Neural cell (in vitro differentiated cells): ENCODE measurements at regions not wholly inside any gene's neighbourhood (a gene's known extent, or its start where the extent isn't known, plus 50 kb on each side); places are given as distances from the start of the nearest gene placed in this dataset.

Experiments used
- H2AFZ ChIP-seq: fragments of 200-600, 300-800 bp; sonication (generic), shearing (Covaris generic); 2 replicates; pipeline ENCODE4 v1.6.0; 2014; ENCODE audit warnings: low read depth, mild to moderate bottlenecking, antibody characterized with exemption, low read length, moderate library complexity
- H3F3A ChIP-seq: fragments of 200-600 bp; shearing (Covaris generic); 2 replicates; pipeline ENCODE4 v1.6.1; 2016; ENCODE audit warnings: mild to moderate bottlenecking, moderate library complexity, mixed read lengths, antibody characterized with exemption, low read length; ENCODE audit not compliant: insufficient read depth, poor library complexity, severe bottlenecking
- H3K27ac ChIP-seq: fragments of 200-600, 300-800 bp; sonication (generic), shearing (Covaris generic); 2 replicates; pipeline ENCODE4 v1.5.1; 2014; ENCODE audit warnings: mild to moderate bottlenecking, low read length, moderate library complexity
- H3K27me3 ChIP-seq: fragments of 300-800, 200-600 bp; sonication (generic), shearing (Covaris generic); 2 replicates; pipeline ENCODE4 v1.6.0; 2014; ENCODE audit warnings: mild to moderate bottlenecking, low read depth, low read length, moderate library complexity; ENCODE audit not compliant: insufficient read depth
- H3K36me3 ChIP-seq: fragments of 300-800, 200-600 bp; sonication (generic), shearing (Covaris generic); 2 replicates; pipeline ENCODE4 v1.5.1; 2014; ENCODE audit warnings: mild to moderate bottlenecking, antibody characterized with exemption, low read length, moderate library complexity; ENCODE audit not compliant: insufficient read depth
- H3K4me2 ChIP-seq: fragments of 300-800, 200-600 bp; sonication (generic), shearing (Covaris generic); 2 replicates; pipeline ENCODE4 v1.6.0; 2014; ENCODE audit warnings: mild to moderate bottlenecking, low read length
- H3K4me3 ChIP-seq: fragments of 300-800, 200-600 bp; sonication (generic), shearing (Covaris generic); 2 replicates; pipeline ENCODE4 v1.5.1; 2014; ENCODE audit warnings: mild to moderate bottlenecking, low read length, moderate library complexity
- H3K79me2 ChIP-seq: fragments of 200-600 bp; shearing (Covaris generic); replicated peaks from 2 replicates; pipeline ENCODE4 v1.6.0; 2014; ENCODE audit warnings: mild to moderate bottlenecking, low read length, moderate library complexity; ENCODE audit not compliant: insufficient read depth
- H3K9ac ChIP-seq: fragments of 300-800, 200-600 bp; sonication (generic), shearing (Covaris generic); 2 replicates; pipeline ENCODE4 v1.6.1; 2016; ENCODE audit warnings: mild to moderate bottlenecking, low read length, mixed read lengths
- H3K9me2 ChIP-seq: fragments of 200-600 bp; shearing (Covaris generic); 2 replicates; pipeline ENCODE4 v1.6.1; 2016; ENCODE audit warnings: mild to moderate bottlenecking, low read length, mixed read lengths; ENCODE audit not compliant: insufficient read depth
- H3K9me3 ChIP-seq: fragments of 200-600, 300-800 bp; sonication (generic), shearing (Covaris generic); 2 replicates; pipeline ENCODE4 v1.6.1; 2016; ENCODE audit warnings: mild to moderate bottlenecking, mixed run types, low read length, moderate library complexity, mixed read lengths
- H4K20me1 ChIP-seq: fragments of 200-600 bp; shearing (Covaris generic); 2 replicates; pipeline ENCODE4 v1.6.1; 2016; ENCODE audit warnings: mild to moderate bottlenecking, mixed run types; ENCODE audit not compliant: insufficient read depth
- EP300 ChIP-seq: fragments of 450-650 bp; conservative IDR thresholded peaks from 2 replicates; pipeline ENCODE4 v1.6.1; 2014; ENCODE audit warnings: antibody characterized with exemption, mild to moderate bottlenecking, moderate library complexity; ENCODE audit not compliant: poor library complexity, severe bottlenecking
- EZH2 ChIP-seq: fragments of 200-600, 300-800 bp; shearing (Covaris generic), sonication (generic); IDR thresholded peaks from 2 replicates; pipeline ENCODE4 v1.6.1; 2014; ENCODE audit warnings: antibody characterized with exemption, low read length, borderline replicate concordance, mild to moderate bottlenecking; ENCODE audit not compliant: insufficient read depth, poor library complexity, severe bottlenecking
- MXI1 ChIP-seq: fragments of 450-650 bp; conservative IDR thresholded peaks from 2 replicates; pipeline ENCODE4 v1.6.1; 2014; ENCODE audit warnings: antibody characterized with exemption, mild to moderate bottlenecking; ENCODE audit not compliant: poor library complexity, severe bottlenecking
- POLR2AphosphoS5 ChIP-seq: IDR thresholded peaks from 2 replicates; pipeline ENCODE4 v1.6.1; 2012
- RAD21 ChIP-seq: fragments of 450-650 bp; conservative IDR thresholded peaks from 2 replicates; pipeline ENCODE4 v1.6.1; 2014; ENCODE audit warnings: antibody characterized with exemption, mild to moderate bottlenecking, moderate library complexity
- SMC3 ChIP-seq: fragments of 450-650 bp; conservative IDR thresholded peaks from 2 replicates; pipeline ENCODE4 v1.6.1; 2014; ENCODE audit warnings: antibody characterized with exemption, mild to moderate bottlenecking, moderate library complexity; ENCODE audit not compliant: poor library complexity
- TAF1 ChIP-seq: IDR thresholded peaks from 2 replicates; pipeline ENCODE4 v1.6.1; 2012; ENCODE audit warnings: low read depth
- TF ChIP-seq, protein P1 (sequence below): IDR thresholded peaks from 2 replicates; pipeline ENCODE4 v1.6.1; 2012; ENCODE audit warnings: borderline replicate concordance
- TF ChIP-seq, protein P2 (sequence below): fragments of 450-650 bp; IDR thresholded peaks from 2 replicates; pipeline ENCODE4 v1.5.1; 2014; ENCODE audit warnings: antibody characterized with exemption, mild to moderate bottlenecking, moderate library complexity; ENCODE audit not compliant: poor library complexity, severe bottlenecking

DNA sequence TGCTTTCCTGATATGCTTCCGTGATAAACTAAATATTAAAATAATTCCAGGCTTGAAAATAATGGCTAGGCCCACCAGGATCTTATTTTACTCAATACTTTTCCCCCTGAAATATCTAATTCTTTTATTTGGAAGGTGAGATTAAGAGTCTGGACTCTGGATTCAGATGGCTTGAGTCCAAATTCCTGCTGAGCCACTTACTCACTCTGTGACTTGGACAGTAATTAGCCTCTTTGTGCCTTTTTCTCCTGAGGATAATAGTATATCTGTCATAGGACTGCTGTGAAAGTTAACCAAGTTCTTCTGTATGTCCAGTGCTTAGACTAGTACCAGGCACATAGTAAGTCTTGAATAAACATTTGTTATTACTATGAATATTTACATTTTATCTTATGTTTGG lies 127.3 kb upstream of the ERBB4 start:
- Histone ChIP-seq H4K20me1 (no peaks in the 10 kb centered on the region), H3K79me2 (no peaks in the 10 kb centered on the region), H3K27ac (no peak overlapping the region), H3K36me3 (no peaks in the 10 kb centered on the region), H3K9me3 (no peaks in the 10 kb centered on the region), H2AFZ (no peak overlapping the region), H3K9me2 (no peaks in the 10 kb centered on the region), H3F3A (no peaks in the 10 kb centered on the region), H3K4me2 (no peak overlapping the region), H3K9ac (no peak overlapping the region), H3K27me3 (no peaks in the 10 kb centered on the region), H3K4me3 (no peak overlapping the region)
- TF ChIP-seq TAF1 (no peak), POLR2AphosphoS5 (no peak), MXI1 (no peak), SMC3 (no peak), EZH2 (no peak), RAD21 (no peak), EP300 (no peak)
- TF ChIP-seq, protein P1, sequence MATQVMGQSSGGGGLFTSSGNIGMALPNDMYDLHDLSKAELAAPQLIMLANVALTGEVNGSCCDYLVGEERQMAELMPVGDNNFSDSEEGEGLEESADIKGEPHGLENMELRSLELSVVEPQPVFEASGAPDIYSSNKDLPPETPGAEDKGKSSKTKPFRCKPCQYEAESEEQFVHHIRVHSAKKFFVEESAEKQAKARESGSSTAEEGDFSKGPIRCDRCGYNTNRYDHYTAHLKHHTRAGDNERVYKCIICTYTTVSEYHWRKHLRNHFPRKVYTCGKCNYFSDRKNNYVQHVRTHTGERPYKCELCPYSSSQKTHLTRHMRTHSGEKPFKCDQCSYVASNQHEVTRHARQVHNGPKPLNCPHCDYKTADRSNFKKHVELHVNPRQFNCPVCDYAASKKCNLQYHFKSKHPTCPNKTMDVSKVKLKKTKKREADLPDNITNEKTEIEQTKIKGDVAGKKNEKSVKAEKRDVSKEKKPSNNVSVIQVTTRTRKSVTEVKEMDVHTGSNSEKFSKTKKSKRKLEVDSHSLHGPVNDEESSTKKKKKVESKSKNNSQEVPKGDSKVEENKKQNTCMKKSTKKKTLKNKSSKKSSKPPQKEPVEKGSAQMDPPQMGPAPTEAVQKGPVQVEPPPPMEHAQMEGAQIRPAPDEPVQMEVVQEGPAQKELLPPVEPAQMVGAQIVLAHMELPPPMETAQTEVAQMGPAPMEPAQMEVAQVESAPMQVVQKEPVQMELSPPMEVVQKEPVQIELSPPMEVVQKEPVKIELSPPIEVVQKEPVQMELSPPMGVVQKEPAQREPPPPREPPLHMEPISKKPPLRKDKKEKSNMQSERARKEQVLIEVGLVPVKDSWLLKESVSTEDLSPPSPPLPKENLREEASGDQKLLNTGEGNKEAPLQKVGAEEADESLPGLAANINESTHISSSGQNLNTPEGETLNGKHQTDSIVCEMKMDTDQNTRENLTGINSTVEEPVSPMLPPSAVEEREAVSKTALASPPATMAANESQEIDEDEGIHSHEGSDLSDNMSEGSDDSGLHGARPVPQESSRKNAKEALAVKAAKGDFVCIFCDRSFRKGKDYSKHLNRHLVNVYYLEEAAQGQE = no peak
- TF ChIP-seq, protein P2, sequence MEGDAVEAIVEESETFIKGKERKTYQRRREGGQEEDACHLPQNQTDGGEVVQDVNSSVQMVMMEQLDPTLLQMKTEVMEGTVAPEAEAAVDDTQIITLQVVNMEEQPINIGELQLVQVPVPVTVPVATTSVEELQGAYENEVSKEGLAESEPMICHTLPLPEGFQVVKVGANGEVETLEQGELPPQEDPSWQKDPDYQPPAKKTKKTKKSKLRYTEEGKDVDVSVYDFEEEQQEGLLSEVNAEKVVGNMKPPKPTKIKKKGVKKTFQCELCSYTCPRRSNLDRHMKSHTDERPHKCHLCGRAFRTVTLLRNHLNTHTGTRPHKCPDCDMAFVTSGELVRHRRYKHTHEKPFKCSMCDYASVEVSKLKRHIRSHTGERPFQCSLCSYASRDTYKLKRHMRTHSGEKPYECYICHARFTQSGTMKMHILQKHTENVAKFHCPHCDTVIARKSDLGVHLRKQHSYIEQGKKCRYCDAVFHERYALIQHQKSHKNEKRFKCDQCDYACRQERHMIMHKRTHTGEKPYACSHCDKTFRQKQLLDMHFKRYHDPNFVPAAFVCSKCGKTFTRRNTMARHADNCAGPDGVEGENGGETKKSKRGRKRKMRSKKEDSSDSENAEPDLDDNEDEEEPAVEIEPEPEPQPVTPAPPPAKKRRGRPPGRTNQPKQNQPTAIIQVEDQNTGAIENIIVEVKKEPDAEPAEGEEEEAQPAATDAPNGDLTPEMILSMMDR = no peak

DNA sequence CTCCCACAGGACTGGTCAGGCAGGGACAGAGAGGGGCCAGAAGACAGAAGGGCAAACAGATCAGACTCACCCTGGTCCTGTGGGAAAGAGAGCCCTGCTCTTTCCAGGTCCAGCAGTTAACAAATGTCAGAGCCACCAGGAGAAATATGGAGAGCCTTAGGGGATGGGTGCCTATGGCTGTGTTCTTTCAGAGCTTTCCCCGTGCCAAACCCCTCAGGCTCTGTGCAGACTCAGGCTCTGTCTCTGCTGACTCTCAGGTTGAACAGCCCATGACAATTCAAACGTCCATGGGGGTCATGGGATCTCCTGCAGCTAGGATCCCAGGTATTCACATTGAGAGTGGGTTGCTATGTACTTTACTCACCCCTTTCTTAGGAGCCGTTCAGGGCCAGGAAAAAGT lies 120.8 kb upstream of the ERBB4 start:
- Histone ChIP-seq H3K4me2 (no peak overlapping the region), H4K20me1 (no peaks in the 10 kb centered on the region), H3K79me2 (no peaks in the 10 kb centered on the region), H3K4me3 (no peak overlapping the region), H2AFZ (no peak overlapping the region), H3K9me2 (no peaks in the 10 kb centered on the region), H3K27me3 (no peaks in the 10 kb centered on the region), H3K9me3 (no peaks in the 10 kb centered on the region), H3K9ac (no peak overlapping the region), H3K27ac (no peak overlapping the region), H3F3A (no peaks in the 10 kb centered on the region), H3K36me3 (no peaks in the 10 kb centered on the region)
- TF ChIP-seq EZH2 = no peak
- TF ChIP-seq SMC3 = no peak

DNA sequence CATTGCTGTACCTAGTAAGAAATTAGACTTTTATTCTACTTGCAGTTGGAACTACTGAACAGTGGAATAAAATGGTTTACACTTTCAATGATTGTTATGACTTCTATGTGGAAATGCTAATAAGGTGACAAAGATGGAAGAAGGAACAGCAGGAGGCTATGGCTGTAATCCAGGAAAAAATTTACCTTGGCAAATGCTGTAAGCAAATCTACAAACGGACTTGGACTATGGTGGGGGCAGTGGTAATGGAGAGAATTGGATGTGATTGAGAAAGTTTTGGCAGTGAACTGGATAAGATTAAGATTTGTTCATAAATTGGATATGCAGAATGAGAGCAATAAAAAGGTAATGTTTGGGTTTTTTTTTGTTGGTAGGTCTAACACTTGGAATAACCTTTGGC lies 111.0 kb upstream of the ERBB4 start:
- Histone ChIP-seq H3K9me2 (no peaks in the 10 kb centered on the region), H3K36me3 (no peaks in the 10 kb centered on the region), H3K9me3 (no peaks in the 10 kb centered on the region), H3K4me2 (no peak overlapping the region), H3K27me3 (no peaks in the 10 kb centered on the region), H3K4me3 (no peak overlapping the region), H3K27ac (no peak overlapping the region), H2AFZ (no peak overlapping the region), H4K20me1 (no peaks in the 10 kb centered on the region), H3K9ac (no peak overlapping the region), H3F3A (no peaks in the 10 kb centered on the region), H3K79me2 (no peaks in the 10 kb centered on the region)
- no peak for TF ChIP-seq SMC3
- TF ChIP-seq RAD21 = no peak
- TF ChIP-seq TAF1 = no peak
- TF ChIP-seq, protein P1 = no peak
- no peak for TF ChIP-seq MXI1
- TF ChIP-seq EP300 = no peak
